ENCODE measurements at regions not wholly inside any gene's neighbourhood (a gene's known extent, or its start where the extent isn't known, plus 50 kb on each side); places are given as distances from the start of the nearest gene placed in this dataset.

DNA sequence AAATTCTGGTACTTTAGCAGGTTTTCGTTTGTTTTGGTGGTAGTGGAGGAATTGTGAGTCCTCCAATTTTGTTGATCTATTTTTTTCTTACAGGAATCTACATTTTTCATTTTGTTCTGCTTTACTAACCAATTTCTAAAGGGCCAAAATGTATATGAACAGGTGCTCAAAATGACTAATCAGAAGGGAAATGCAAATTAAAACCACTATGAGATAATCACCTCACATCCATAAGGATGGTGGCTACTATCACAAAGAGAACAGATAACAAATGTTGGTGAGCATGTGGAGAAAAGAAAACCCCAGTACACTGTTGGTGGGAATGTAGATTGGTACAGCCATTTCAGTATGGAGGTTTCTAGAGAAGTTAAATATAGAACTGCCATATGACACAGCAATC is 134.2 kb downstream of the LMO4 start:
- no peak overlapping the region for H3K27ac ChIP-seq
- TF ChIP-seq, protein P1, sequence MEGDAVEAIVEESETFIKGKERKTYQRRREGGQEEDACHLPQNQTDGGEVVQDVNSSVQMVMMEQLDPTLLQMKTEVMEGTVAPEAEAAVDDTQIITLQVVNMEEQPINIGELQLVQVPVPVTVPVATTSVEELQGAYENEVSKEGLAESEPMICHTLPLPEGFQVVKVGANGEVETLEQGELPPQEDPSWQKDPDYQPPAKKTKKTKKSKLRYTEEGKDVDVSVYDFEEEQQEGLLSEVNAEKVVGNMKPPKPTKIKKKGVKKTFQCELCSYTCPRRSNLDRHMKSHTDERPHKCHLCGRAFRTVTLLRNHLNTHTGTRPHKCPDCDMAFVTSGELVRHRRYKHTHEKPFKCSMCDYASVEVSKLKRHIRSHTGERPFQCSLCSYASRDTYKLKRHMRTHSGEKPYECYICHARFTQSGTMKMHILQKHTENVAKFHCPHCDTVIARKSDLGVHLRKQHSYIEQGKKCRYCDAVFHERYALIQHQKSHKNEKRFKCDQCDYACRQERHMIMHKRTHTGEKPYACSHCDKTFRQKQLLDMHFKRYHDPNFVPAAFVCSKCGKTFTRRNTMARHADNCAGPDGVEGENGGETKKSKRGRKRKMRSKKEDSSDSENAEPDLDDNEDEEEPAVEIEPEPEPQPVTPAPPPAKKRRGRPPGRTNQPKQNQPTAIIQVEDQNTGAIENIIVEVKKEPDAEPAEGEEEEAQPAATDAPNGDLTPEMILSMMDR (conservative IDR thresholded peaks at IDR 0.05): no peak
- no peak for TF ChIP-seq ZFX (IDR thresholded peaks at IDR 0.05)

DNA sequence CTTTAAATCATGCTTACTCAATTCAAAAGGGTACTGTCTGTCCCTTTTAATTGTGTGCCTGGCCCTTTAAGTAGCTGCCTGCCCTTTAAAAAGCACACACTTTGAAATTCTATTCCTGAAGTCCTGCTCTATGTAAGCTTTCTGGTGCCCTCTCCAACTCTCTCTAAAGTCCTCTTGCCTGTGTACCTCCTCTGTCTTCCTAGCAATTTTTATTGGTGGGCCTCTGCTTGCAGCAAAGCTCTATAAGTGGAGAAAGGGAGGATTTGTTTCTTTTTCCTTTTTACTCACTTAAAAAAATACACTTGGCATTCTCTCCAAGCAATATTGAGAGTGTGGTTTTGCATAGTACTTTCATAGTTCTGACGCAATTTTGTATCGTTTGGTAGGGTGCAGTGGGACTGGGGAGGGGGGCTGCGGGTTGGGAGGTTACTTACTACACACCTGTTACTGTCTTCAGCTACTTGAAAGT is 135.4 kb downstream of the LMO4 start:
- no peak overlapping the region for H3K27ac ChIP-seq
- TF ChIP-seq, protein P1 (conservative IDR thresholded peaks at IDR 0.05): no peak
- TF ChIP-seq ZFX (IDR thresholded peaks at IDR 0.05): no peak

DNA sequence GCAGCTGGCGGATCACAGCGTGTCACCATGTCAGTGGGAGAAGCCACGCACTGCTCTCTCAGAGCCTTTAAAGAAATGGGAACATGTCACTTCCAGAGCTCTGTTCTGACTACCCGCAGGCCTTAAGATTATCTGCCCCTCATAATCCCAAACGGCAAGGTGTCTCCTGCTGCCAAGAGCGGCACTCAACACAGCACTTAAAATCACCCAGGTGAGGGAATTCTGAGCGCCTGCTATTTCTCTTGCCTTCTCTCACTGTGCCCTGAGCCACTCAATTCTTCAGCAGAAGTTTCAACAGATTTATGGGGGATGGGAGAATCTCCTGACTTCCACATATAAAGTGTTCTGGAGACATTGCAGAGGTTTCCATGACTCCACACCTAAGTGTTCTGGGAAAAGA is 137.9 kb downstream of the LMO4 start:
- no peak for TF ChIP-seq ZFX (IDR thresholded peaks at IDR 0.05)
- TF ChIP-seq, protein P1 (conservative IDR thresholded peaks at IDR 0.05): no peak
- no peak overlapping the region for H3K27ac ChIP-seq

DNA sequence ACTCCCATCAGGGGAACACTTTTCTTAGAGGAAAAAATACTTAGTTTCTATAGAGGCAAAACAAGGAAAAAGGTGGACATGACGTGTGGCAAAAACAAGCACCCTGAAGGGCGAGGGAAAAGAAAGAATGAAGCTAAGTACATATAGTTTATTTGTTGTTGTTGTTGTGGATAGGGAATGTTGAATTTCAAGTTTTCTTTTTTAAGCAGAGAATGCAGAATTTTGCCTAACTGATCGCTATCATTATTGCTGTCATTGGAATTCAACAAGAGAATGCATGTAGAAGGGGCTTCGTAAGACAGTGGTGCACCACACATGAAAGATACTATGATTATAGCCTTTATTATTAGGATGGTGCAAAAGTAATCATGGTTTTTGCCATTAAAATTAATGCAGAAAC is 144.0 kb downstream of the LMO4 start:
- no peak overlapping the region for H3K27ac ChIP-seq
- TF ChIP-seq, protein P1 (conservative IDR thresholded peaks at IDR 0.05): no peak
- TF ChIP-seq ZFX (IDR thresholded peaks at IDR 0.05): no peak

DNA sequence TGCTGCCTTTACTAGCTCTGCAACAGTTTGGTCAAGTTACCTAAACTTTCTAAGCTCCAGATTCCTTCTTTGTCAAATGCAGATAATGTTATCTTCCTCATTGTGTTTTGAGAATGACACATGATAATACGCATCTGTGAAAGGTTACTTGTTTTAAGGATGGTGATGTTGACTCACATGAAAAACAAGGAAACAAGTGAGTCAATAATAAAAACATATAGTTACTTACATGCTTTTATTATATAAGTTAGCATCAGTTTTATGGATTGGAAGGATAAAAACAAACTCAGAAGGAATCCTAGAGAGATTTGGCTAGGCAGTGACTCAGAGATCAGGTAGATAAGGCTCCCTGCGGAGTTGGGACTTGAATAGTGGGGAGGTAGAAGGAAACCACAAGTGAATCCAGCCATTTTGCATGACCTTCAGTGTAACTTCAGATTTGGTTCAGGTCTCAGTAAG is 144.6 kb downstream of the LMO4 start:
- no peak for TF ChIP-seq ZFX (IDR thresholded peaks at IDR 0.05)
- TF ChIP-seq, protein P1 (conservative IDR thresholded peaks at IDR 0.05): no peak
- H3K27ac ChIP-seq: peak overlapping the region; percentile 75

DNA sequence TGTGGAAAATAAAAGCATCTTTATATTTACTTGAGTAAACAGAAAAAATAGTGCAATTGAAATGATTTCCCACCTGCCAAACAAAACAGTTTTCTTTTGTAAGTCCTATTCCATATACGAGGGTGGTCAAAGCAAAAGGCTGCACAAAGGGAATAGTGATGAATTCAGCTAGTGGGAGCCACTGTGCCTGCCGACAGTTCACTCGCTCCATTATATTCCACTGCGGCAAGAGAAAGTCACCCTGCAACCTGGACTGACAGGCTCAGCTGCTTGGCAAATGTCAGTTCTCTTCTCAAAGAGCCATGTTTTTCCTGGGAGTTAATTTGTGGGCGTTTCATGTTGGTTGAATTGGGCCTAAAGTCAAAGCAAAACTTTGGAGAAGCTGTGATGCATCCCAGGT is 145.4 kb downstream of the LMO4 start:
- TF ChIP-seq ZFX (IDR thresholded peaks at IDR 0.05): no peak
- TF ChIP-seq, protein P1 (conservative IDR thresholded peaks at IDR 0.05): 0 out of 2 replicates have a peak, but pooled peaks have one; percentile 7
- H3K27ac ChIP-seq: no peak overlapping the region; the same call in 1 of the 2 replicates

DNA sequence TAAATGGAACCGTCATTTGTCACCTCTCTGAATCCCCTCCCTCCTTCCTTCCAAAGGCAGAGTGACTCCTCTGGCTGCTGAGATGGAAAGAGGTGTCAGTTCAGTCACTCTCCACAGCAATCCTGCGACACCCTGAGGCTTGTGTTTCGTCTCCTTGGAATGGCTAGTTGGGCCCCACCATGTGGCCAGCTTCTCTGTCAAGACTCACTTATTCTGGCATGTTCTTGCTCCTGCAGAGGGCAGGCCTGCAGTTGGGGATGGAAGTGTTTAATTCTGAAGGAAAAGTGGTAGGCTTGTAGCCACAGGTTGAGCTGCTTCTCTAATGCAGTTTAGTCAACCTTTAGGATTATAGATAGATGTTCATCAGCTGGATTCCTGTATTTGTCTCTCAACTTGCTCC is 149.6 kb downstream of the LMO4 start:
- no peak overlapping the region for H3K27ac ChIP-seq
- TF ChIP-seq ZFX (IDR thresholded peaks at IDR 0.05): no peak
- TF ChIP-seq, protein P1 (conservative IDR thresholded peaks at IDR 0.05): no peak

Measured in C4-2B (cell line).